Activated CD4-positive, alpha-beta T cell treated with anti-CD3 and anti-CD28 coated beads, Interleukin-2, amount 50 U/mL, for 16 hours (primary cell): ENCODE measurements at regions not wholly inside any gene's neighbourhood (a gene's known extent, or its start where the extent isn't known, plus 50 kb on each side); places are given as distances from the start of the nearest gene placed in this dataset.
A peak's percentile ranks its signal among the peaks of the same experiment; 100 is the strongest.
"Not testable (repeated sequence)": the region's sequence is repeated elsewhere in the genome, so short reads cannot be mapped to it uniquely, and the experiment has no call there.

Experiments used
- DNase-seq: peaks from one replicate; pipeline ENCODE4 v3.0.0-alpha.2; 2020

DNA sequence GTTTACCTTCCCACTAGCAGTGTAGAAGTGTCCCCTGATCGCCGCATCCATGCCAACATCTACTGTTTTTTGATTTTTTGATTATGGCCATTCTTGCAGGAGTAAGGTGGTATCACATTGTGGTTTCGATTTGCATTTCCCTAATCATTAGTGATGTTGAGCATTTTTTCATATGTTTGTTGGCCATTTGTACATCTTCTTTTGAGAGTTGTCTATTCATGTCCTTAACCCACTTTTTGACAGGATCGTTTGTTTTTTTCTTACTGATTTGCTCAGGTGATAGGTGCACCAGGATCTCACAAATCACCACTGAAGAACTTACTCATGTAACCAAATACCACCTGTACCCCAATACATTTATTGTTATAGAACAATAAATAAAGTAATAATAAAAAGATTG is 114.5 kb downstream of the GATA6 start:
- DNase-seq: not testable (repeated sequence)

DNA sequence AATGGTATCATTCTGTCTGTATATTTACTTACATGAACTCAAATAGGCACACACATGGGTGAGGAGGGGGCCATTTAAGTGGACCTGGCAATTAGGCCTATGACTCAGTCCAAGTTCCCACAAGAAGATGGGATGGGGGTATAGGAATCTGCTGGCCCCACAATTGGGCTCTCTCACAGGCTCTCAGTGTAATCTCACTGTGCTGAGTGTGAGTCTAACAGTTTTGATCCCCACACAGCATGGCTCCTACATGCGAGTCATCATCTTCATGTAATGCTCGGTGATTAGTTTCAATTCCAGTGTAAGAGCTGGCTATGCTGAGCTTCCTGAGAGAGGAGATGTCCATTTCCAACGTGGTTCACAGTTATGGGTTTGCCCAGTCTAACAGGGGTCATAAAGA is 114.0 kb downstream of the GATA6 start:
- no peak for DNase-seq

DNA sequence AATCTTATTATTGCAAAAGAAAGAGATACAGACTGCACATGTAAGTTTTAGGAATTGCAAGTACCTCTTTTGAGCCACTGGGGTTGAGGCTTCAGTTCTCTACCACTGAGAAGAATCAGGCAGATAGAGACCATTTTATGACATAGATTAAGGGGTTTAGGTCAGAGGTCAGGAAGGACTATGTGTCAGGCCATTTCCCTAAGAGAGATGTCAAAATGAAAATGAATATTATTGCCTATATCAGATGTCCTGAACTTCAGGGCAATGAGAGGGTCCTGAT is 113.7 kb downstream of the GATA6 start:
- DNase-seq: no peak

- DNase-seq: peak; percentile 2
These were observed 113.1 kb downstream of the GATA6 start for GRCh38 chr18:22282311-22283115.

GRCh38 chr18:22280453-22280750 is 111.0 kb downstream of the GATA6 start:
- DNase-seq: no peak

DNA sequence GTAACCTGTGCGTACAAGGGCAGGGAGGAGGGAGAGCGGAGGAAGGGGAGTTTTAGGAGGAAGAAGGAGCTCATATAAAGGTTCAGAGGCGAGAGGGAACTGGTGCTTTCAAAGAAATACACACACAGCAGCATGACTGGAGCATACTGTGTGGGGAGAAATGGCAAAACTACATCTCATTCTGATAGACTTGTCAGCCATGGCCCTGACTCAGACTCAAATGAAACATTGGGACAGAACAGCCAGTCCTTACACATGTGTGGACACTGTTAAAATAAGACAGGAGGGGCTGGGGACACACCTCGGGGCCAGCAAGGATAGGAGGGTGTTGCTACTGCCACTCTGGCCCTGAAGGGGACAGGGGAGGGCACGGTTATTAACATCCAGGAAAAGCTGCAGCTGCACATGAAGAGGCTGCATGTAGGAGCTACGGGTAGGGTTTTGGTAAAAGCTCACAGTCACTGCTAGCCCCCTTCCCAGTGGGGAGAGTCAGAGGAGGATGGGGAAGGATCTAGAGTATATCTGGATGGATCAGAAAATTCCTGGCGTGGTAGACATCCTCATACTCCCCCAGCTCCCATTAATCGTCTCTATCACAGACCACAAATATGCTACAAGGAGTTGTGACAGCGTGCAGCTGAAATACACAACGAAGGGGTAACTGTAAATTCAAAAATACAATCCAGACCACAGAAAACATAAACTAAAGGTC is 110.5 kb downstream of the GATA6 start:
- DNase-seq: no peak

GRCh38 chr18:22278798-22279197 is 109.4 kb downstream of the GATA6 start:
- no peak for DNase-seq

DNA sequence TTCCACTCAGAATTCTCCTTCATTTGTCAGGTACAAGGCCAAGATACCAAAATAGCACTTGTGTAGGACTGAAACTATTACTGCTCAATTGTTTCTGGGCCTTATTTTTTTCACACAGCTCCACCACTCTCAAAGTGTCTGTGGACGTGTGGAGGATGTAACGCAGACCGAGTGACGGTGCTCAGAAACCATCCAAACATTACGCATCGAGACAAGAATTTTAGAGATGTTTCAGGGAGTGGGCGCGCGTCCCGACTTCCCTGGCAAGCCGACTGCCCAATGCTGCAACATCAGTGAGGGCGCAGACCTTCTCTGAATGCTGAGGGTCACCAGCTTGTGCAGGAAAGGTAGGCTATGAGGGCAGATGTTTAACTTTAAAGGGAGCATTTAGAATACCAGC is 108.4 kb downstream of the GATA6 start:
- no peak for DNase-seq

DNA sequence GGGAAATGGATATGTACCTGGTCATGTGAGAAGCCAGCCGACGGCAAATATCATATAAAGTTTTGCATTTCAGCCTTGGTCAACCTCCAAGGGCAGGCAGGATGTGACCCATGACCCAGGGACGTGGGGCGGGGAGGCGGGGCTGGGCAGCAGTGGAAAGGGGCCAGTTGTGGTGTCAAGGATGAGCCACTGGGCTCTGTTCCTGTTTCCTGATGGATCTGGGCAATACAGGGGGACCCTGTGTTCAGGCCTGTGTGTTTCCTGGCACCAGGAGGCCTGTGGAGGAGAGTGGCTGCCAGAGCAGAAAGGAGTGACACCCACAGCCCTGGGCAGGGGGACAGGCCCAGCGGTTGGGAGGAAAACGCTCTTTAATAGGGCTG is 106.9 kb downstream of the GATA6 start:
- DNase-seq: no peak

GRCh38 chr18:22275706-22276333 is 106.4 kb downstream of the GATA6 start:
- DNase-seq: no peak

GRCh38 chr18:22273101-22274039 is 104.0 kb downstream of the GATA6 start:
- no peak for DNase-seq

DNA sequence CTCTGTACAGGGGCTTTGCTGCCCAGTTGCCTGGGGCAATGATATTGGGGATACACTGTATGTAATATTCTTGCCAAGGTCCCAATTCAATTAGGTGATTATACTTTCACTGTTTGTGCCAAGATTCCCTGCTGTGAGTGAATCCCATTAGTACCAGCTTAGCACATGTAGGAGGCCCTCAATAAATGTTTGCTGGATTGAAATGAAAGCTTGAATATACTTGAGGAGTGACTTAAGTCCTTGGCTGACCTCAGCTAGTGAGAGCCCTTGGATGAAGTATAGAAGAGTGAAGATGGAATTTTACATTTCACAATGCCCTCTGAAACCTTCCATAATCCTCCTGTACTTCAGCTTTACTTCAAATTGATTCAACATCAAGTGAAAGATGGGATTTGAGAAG is 102.9 kb downstream of the GATA6 start:
- DNase-seq: no peak

DNA sequence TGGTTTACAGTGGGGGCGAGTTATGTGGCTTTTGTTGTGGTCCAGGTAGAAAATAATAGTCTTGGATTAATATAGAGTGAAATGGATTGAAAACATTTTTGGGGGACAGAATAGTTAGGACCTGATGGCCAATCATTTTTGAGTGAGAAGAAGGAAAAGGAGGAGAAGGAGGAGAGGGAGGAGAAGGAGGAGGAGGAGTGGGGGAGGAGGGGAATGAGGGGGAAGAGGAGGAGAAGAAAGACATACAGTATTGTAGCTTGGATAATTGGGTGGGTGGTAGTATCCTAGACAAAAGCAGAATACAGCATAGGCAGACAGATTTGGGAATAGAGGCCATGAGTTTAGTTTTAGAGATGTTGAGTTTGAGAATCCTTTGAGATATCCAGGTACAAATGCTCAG is 101.6 kb downstream of the GATA6 start:
- DNase-seq: no peak

DNA sequence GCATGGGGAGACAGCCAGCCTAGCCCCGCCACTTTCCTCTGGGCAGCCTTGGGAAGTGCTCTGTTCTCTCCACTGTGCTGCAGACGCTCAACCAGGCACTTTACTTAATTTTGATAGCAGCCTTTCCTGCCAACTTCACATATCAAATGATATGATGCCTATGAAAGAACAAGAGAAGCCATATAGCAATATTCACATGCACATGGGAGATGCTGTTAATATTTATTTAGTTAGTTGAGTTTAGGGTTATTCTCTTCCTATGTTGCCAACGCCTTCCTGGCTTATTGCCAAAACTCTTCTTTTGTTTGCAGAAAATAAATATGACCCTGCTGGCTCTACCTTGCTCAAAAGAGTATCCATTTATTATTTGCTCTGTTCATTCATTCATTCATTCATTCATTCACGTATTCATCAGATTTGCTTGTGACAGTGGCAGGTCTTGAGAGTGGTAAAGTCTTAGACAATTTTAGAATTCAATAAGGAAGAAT is 99.3 kb downstream of the GATA6 start:
- no peak for DNase-seq

DNA sequence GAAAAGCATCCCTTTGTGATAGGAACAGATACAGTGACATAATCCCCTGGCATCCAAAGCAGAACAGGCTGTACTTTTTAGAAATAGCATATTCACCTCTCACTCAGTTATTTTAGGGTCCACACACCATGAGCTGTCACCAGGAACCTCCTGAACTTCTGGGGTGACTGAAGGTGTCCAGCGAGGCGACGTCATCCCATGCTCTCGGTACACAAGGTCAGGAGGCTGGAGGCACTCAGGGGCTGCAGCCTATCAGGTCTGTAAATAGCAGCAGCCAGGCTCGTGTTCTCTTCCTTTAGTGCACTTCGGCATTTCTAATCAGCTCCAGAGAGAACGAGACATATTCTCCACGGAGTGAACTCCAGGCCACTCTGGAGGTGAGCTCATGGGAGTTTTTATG is 98.3 kb downstream of the GATA6 start:
- no peak for DNase-seq

DNA sequence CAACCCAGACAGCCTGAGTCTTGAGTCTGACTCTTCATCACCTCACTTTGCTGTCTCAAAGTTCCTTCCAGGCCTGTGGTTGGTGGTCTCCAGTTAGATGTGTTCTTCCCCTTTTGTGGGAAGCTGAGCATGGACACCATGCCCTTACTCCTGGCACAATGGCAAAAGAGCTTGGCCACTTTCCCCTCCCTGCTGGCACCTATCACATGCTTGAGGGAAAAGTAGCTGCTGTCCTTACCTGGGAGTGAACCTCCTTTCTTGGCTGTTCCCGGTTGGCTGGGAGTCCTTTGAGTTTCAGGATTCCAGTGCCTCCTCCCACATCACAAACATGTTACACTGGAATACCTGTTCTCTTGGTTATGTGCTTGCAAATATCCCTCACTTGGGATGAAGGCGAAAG is 97.8 kb downstream of the GATA6 start:
- DNase-seq: no peak

DNA sequence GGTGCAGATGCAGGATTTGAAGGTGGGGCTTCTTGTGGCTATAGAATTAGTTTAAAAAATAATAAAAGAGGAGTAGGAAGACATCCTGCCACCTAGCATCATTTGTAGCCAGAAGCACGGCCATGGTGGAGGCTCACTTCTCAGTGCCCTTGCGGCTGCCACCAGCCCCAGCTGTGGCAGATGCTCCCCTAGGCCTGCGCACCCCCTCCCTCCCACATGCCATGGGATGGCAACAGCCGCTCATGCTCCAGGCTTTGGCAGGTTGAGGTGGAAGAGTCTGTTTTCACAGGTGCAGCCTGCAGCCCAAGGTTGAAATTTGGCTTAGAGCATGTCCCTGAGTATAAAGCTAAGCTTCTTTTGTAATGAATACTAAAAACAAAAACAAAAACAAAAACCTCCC is 96.4 kb downstream of the GATA6 start:
- no peak for DNase-seq

DNA sequence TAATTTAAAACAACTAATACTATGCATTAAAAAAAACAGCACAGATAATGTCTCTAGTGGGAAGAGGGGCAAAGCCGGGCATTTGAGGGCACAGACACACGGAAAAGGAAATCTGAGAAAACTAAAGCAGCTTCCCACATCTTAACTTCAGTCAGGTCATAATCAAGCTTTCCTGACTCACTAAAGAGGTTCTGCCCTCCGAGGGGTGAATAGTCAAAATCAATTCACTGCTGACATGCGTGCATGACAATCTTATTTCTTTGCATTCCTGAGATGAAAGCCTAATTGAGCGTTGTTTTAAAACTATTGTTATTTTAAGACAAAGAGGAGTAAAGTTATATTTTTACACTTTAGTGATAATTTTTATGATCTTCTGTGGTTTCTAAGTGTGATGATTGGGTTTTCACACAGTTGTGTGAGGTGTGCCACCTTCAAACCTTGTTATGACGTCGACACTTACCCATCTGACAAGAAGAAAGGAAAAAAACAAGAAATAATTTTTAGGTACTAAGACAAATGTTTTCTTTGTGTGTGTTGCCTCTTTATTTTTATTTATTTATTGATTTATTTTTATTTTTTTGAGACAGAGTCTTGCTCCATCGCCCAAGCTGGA is 90.9 kb downstream of the GATA6 start:
- DNase-seq: no peak

GRCh38 chr18:22257022-22257543 is 87.7 kb downstream of the GATA6 start:
- DNase-seq: no peak

DNA sequence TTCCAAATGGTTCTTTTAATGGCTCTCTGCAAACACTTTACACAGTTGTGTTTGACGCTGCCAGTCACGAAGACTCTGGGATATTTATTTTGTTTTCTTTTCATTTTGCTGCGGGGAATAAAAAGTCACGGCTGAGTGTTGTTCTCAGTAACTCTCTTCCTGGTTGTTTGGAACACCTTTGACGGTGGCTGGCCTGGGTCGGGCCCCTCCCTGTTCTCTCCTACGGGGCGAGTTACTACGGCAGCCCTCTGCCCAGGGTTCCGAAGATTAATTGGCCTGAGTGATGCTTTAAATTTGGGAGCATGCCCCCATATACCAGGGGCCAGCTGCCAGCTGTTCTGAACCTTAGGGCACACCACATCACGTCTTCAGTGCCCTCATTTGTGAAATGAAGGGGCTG is 84.7 kb downstream of the GATA6 start:
- DNase-seq: no peak

GRCh38 chr18:22253676-22254075 is 84.3 kb downstream of the GATA6 start:
- no peak for DNase-seq

GRCh38 chr18:22253156-22253555 is 83.8 kb downstream of the GATA6 start:
- DNase-seq: no peak
